KMS-11 (cell line): ENCODE measurements at regions not wholly inside any gene's neighbourhood (a gene's known extent, or its start where the extent isn't known, plus 50 kb on each side); places are given as distances from the start of the nearest gene placed in this dataset.

Source experiments
- H2AFZ ChIP-seq: fragments of 200-600 bp; sonication (generic); 2 replicates; pipeline ENCODE4 v1.6.1; 2016; ENCODE audit warnings: antibody characterized with exemption, mixed run types, low read depth
- H3K27ac ChIP-seq: fragments of 200-600 bp; sonication (generic); 2 replicates; pipeline ENCODE4 v1.6.1; 2016; ENCODE audit warnings: mild to moderate bottlenecking, mixed run types
- H3K27me3 ChIP-seq: fragments of 200-600 bp; sonication (generic); 2 replicates; pipeline ENCODE4 v1.6.1; 2017; ENCODE audit warnings: mild to moderate bottlenecking, low read depth, mixed run types, moderate library complexity; ENCODE audit not compliant: insufficient read depth
- H3K36me3 ChIP-seq: fragments of 200-600 bp; sonication (generic); 2 replicates; pipeline ENCODE4 v1.6.1; 2017; ENCODE audit warnings: mild to moderate bottlenecking, mixed run types; ENCODE audit not compliant: insufficient read depth
- H3K4me1 ChIP-seq: fragments of 200-600 bp; sonication (generic); 2 replicates; pipeline ENCODE4 v1.6.1; 2016; ENCODE audit warnings: mild to moderate bottlenecking, low read depth, mixed run types; ENCODE audit not compliant: poor library complexity, severe bottlenecking
- H3K4me2 ChIP-seq: fragments of 200-600 bp; sonication (generic); 2 replicates; pipeline ENCODE4 v1.7.0; 2016; ENCODE audit warnings: mild to moderate bottlenecking, mixed run types
- H3K4me3 ChIP-seq: fragments of 200-600 bp; sonication (generic); IDR thresholded peaks from 2 replicates; pipeline ENCODE4 v1.6.1; 2017; ENCODE audit warnings: low read depth, low read length, mixed read lengths; ENCODE audit not compliant: insufficient read depth
- H3K79me2 ChIP-seq: fragments of 200-600 bp; sonication (generic); 2 replicates; pipeline ENCODE4 v1.6.1; 2016; ENCODE audit warnings: low read depth, mixed run types; ENCODE audit not compliant: insufficient read depth
- H3K9ac ChIP-seq: fragments of 200-600 bp; sonication (generic); 2 replicates; pipeline ENCODE4 v1.6.1; 2016; ENCODE audit warnings: mild to moderate bottlenecking, mixed run types
- H4K20me1 ChIP-seq: fragments of 200-600 bp; sonication (generic); 2 replicates; pipeline ENCODE4 v1.6.1; 2016; ENCODE audit warnings: mild to moderate bottlenecking, mixed run types; ENCODE audit not compliant: insufficient read depth
- TF ChIP-seq, protein P1 (sequence below): fragments of 200-600 bp; sonication (generic); conservative IDR thresholded peaks from 2 replicates; pipeline ENCODE4 v1.6.1; 2017; ENCODE audit warnings: low read depth, mild to moderate bottlenecking, antibody characterized with exemption, low read length, moderate library complexity, mixed read lengths

DNA sequence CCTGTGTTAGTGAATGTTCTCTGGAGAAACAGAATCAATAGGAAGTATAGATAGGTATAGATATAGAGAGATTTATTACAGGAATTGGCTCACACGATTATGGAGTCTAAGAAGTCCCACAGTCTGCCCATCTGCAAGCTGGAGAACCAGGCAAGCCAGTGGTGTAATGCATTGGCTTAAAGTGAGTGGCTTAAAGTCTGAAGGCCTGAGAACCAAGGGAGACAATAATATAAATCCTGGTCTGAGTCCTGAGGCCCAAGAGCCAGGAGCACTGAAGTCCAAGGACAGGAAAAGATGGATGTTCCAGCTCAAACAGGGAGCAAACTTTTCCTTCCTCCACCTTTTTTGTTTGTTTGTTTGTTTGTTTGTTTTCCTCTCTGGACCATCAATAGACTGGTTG, 131.2 kb upstream of the LRFN2 start:
- Histone ChIP-seq H3K4me2 (no peak overlapping the region), H3K36me3 (no peaks in the 10 kb centered on the region), H4K20me1 (no peaks in the 10 kb centered on the region), H3K27ac (no peak overlapping the region), H3K27me3 (no peaks in the 10 kb centered on the region), H3K4me1 (no peaks in the 10 kb centered on the region), H3K4me3 (no peak overlapping the region), H3K79me2 (no peaks in the 10 kb centered on the region), H3K9ac (no peak overlapping the region), H2AFZ (no peak overlapping the region)
- TF ChIP-seq, protein P1, sequence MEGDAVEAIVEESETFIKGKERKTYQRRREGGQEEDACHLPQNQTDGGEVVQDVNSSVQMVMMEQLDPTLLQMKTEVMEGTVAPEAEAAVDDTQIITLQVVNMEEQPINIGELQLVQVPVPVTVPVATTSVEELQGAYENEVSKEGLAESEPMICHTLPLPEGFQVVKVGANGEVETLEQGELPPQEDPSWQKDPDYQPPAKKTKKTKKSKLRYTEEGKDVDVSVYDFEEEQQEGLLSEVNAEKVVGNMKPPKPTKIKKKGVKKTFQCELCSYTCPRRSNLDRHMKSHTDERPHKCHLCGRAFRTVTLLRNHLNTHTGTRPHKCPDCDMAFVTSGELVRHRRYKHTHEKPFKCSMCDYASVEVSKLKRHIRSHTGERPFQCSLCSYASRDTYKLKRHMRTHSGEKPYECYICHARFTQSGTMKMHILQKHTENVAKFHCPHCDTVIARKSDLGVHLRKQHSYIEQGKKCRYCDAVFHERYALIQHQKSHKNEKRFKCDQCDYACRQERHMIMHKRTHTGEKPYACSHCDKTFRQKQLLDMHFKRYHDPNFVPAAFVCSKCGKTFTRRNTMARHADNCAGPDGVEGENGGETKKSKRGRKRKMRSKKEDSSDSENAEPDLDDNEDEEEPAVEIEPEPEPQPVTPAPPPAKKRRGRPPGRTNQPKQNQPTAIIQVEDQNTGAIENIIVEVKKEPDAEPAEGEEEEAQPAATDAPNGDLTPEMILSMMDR = no peak

DNA sequence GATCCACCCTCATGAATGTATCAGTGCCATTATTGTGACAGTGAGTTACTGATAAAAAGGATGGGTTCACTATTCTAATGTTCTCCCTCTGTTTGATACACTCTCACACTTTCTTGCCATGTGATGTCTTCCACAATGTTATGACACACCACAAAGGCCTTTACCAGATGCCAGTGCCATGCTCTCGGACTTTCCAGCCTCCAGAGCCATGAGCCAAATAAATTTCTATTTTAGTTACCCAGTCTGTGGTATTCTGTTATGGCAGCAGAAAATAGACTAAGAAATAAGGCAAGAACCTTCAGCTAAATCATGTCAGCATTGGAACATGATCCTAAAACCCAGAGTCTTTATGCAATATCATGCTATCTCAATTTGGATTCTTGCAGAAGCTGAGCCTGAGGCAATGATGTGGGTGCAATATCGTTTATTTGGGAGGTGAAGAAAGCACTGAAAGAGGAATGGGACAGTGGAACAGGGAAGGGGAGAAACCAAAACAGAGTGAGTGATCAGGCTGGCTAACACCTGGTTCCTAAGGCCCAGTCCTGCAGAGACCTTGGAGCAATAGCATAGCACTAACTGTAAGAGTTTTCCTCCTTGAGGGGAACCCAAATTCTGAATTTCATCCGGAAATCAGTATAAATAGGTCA, 130.4 kb upstream of the LRFN2 start:
- Histone ChIP-seq H3K36me3 (no peaks in the 10 kb centered on the region), H3K4me1 (no peaks in the 10 kb centered on the region), H3K27me3 (no peaks in the 10 kb centered on the region), H3K9ac (no peak overlapping the region), H4K20me1 (no peaks in the 10 kb centered on the region), H2AFZ (no peak overlapping the region), H3K27ac (no peak overlapping the region), H3K79me2 (no peaks in the 10 kb centered on the region), H3K4me2 (no peak overlapping the region), H3K4me3 (no peak overlapping the region)
- TF ChIP-seq, protein P1 = no peak

DNA sequence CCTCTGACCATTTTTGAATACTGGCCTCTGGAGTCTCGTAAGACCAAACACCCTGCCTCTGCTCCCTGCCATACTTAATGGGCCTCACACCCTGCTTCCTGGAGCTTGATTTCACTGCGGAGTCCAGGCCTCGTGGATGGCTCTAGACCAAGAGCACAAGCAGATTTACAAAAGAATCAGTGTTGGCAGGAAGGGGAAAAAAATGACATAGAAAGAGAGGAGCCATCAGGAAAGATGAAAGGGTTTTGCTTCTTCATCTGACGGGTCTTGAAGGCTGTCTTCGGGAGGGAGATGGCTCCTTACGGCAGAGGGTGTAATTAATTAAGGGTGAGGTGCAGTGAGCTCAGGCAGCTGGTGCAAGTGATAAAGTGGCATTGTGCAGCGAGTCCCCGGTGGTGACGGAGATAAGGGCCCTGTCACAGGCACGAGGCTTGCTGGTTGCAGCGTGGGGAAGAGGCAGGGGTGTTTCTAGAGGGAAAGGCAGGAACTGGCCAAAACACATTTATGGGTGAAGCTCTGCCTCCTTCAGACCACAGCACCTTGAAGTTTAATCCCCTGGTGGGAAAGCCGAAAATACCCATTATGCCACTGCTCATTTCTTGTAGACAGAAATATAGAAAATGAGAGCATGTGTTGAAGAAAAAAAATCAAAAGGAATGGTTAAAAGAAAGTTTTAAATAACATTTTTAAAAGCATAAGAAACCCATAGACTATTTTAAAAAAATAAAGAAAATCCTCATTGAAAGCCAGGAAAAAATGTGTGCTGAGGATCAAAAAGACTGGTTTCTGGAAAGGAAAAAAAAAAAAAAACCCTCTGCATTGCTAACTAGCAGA, 128.6 kb upstream of the LRFN2 start:
- no peak overlapping the region for H2AFZ ChIP-seq
- H3K4me3 ChIP-seq = no peak overlapping the region
- H3K27ac ChIP-seq = no peak overlapping the region
- no peaks in the 10 kb centered on the region for H3K36me3 ChIP-seq
- H3K9ac ChIP-seq = no peak overlapping the region
- no peaks in the 10 kb centered on the region for H3K27me3 ChIP-seq
- H4K20me1 ChIP-seq = no peaks in the 10 kb centered on the region
- TF ChIP-seq, protein P1 = no peak
- H3K4me1 ChIP-seq = no peaks in the 10 kb centered on the region
- H3K4me2 ChIP-seq = no peak overlapping the region
- H3K79me2 ChIP-seq = no peaks in the 10 kb centered on the region

DNA sequence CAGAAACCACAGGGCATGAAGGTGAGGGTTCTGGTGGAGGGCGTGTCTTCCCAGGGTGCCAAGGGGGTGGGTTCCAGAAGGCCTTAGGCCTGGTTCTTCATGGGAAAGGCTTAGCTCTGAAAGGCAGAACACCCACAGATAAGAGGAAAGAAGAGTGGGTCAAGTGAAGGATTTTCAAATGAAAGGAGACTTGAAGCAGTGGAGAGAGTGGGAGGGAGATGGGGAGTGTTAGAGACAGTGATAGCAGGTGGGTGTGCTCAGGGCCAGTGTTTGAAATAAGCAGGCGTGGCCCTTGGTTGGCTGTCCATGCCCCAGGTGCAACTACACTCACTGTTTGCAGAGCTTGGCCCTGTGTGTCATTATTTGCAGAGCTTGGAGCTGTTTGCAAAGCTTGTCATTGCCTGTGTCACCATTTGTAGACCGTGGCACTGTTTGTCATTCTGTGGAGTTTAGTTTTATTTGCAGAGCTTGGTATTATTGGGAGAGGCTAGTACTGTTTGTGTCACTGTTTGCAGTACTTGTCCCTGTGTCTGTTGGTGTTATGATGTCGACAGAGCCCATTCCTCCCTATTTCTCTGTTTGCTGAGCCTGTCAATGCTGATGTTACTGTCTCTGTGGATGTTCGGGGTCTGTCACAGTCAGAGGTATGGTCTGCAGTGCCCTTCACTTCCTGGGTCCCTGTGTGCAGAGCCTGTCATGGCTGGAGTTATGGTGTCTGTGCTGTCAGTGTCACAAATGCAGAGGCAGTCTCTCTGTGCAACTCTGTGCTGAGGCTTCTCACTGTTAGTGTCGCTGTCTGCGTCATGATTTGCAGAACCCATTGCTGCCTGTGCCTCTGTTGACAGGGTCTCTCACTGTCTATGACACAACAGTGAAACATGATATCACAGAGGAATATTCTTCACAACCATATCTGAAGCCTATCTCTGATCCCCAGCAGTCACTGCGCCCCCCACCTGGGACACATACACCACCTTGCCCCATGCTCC, 127.7 kb upstream of the LRFN2 start:
- Histone ChIP-seq H3K4me1 (no peaks in the 10 kb centered on the region), H3K4me2 (no peak overlapping the region), H2AFZ (no peak overlapping the region), H3K79me2 (no peaks in the 10 kb centered on the region), H4K20me1 (no peaks in the 10 kb centered on the region), H3K27ac (no peak overlapping the region), H3K9ac (no peak overlapping the region), H3K4me3 (no peak overlapping the region), H3K27me3 (no peaks in the 10 kb centered on the region), H3K36me3 (no peaks in the 10 kb centered on the region)
- TF ChIP-seq, protein P1 = no peak
